Mesendoderm (in vitro differentiated cells): ENCODE measurements at regions not wholly inside any gene's neighbourhood (a gene's known extent, or its start where the extent isn't known, plus 50 kb on each side); places are given as distances from the start of the nearest gene placed in this dataset.
A peak's percentile ranks its signal among the peaks of the same experiment; 100 is the strongest.

ENCODE experiments used
- DNase-seq: peaks from one replicate; pipeline ENCODE4 v3.0.0; 2013
- H2AK5ac ChIP-seq: 2 replicates; pipeline ENCODE4 v1.6.1; 2013; ENCODE audit warnings: low read length, inconsistent platforms
- H2BK120ac ChIP-seq: 2 replicates; pipeline ENCODE4 v1.6.1; 2013; ENCODE audit warnings: low read depth, mild to moderate bottlenecking, low read length, moderate library complexity, mixed read lengths
- H2BK15ac ChIP-seq: replicated peaks from 2 replicates; pipeline ENCODE4 v1.6.1; 2013; ENCODE audit warnings: low read depth, mild to moderate bottlenecking, moderate library complexity
- H2BK5ac ChIP-seq: 2 replicates; pipeline ENCODE4 v1.6.1; 2013; ENCODE audit warnings: low read length, inconsistent platforms
- H3K18ac ChIP-seq: 2 replicates; pipeline ENCODE4 v1.6.1; 2013; ENCODE audit warnings: mild to moderate bottlenecking, low read length, mixed read lengths
- H3K23ac ChIP-seq: one replicate; pipeline ENCODE4 v1.6.1; 2013; ENCODE audit warnings: low read length
- H3K27ac ChIP-seq: 2 replicates; pipeline ENCODE4 v1.5.1; 2013; ENCODE audit warnings: low read depth, mild to moderate bottlenecking, inconsistent platforms, low read length, moderate library complexity
- H3K27me3 ChIP-seq: 2 replicates; pipeline ENCODE4 v1.6.1; 2013; ENCODE audit warnings: low read length, control low read depth, mild to moderate bottlenecking, inconsistent platforms; ENCODE audit not compliant: insufficient read depth, poor library complexity
- H3K36me3 ChIP-seq: 2 replicates; pipeline ENCODE4 v1.6.1; 2013; ENCODE audit warnings: low read length, inconsistent platforms; ENCODE audit not compliant: control insufficient read depth, insufficient read depth
- H3K4ac ChIP-seq: one replicate; pipeline ENCODE4 v1.6.1; 2013; ENCODE audit warnings: low read depth, mild to moderate bottlenecking, low read length, moderate library complexity
- H3K4me1 ChIP-seq: 2 replicates; pipeline ENCODE4 v1.6.1; 2013; ENCODE audit warnings: low read depth, low read length, inconsistent platforms; ENCODE audit not compliant: control insufficient read depth
- H3K4me2 ChIP-seq: 2 replicates; pipeline ENCODE4 v1.6.1; 2013; ENCODE audit warnings: low read length
- H3K4me3 ChIP-seq: 2 replicates; pipeline ENCODE4 v1.5.1; 2013; ENCODE audit warnings: mild to moderate bottlenecking, low read length
- H3K56ac ChIP-seq: one replicate; pipeline ENCODE4 v1.6.1; 2013; ENCODE audit warnings: low read length
- H3K79me1 ChIP-seq: 2 replicates; pipeline ENCODE4 v1.6.1; 2013; ENCODE audit warnings: low read length, inconsistent platforms
- H3K79me2 ChIP-seq: 2 replicates; pipeline ENCODE4 v1.6.1; 2013; ENCODE audit warnings: mild to moderate bottlenecking, low read length; ENCODE audit not compliant: control insufficient read depth, insufficient read depth
- H3K9ac ChIP-seq: 2 replicates; pipeline ENCODE4 v1.6.1; 2013; ENCODE audit warnings: low read length, inconsistent platforms
- H4K5ac ChIP-seq: one replicate; pipeline ENCODE4 v1.6.1; 2013; ENCODE audit warnings: low read length
- H4K8ac ChIP-seq: one replicate; pipeline ENCODE4 v1.6.1; 2013; ENCODE audit warnings: low read depth, mild to moderate bottlenecking, control low read depth, low read length, moderate library complexity
- WGBS: extraction: QIAGEN DNeasy Blood & Tissue Kit; methylation state at CpG from one replicate; pipeline ENCODE4 v1.1.7; 2013; ENCODE audit warnings: low lambda C conversion rate, missing lambda C conversion rate; ENCODE audit not compliant: insufficient coverage; ENCODE audit errors: extremely low coverage; 5-methylcytosine and 5-hydroxymethylcytosine counted together

DNA sequence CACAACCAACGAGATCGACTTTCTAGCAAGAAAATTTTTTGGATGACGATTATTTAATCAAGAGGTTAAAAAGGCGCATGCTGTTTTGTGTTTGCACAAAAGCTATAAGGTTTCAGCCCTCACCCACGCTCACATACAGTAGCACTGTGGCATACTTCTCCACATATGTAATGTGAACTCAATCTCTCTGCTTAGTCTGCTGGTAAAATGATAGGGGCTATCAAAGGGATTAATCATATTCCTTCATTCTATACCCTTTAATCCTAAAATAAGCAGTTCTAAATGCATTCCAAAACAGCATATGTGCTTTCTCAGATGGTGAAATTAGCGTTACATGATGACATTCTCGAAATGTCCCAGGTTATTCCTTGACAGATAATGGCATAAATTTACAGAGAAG is 196.9 kb upstream of the PRICKLE2 start:
- no peak overlapping the region for H3K27ac ChIP-seq
- H3K79me1 ChIP-seq: no peaks in the 10 kb centered on the region
- no peak overlapping the region for H2BK5ac ChIP-seq
- no CpG with 5 or more reads among the region's 7 CpGs for WGBS
- H4K8ac ChIP-seq: no peak overlapping the region
- H3K4me3 ChIP-seq: no peak overlapping the region
- no peaks in the 10 kb centered on the region for H3K4me1 ChIP-seq
- H2AK5ac ChIP-seq: no peak overlapping the region
- no peak overlapping the region for H3K4me2 ChIP-seq
- DNase-seq: no peak
- no peak overlapping the region for H3K18ac ChIP-seq
- no peaks in the 10 kb centered on the region for H3K27me3 ChIP-seq
- H3K4ac ChIP-seq: no peak overlapping the region
- no peaks in the 10 kb centered on the region for H3K36me3 ChIP-seq
- no peak overlapping the region for H3K9ac ChIP-seq
- H2BK120ac ChIP-seq: no peak overlapping the region
- H2BK15ac ChIP-seq: no peak overlapping the region
- H4K5ac ChIP-seq: no peak overlapping the region
- H3K56ac ChIP-seq: no peak overlapping the region
- no peak overlapping the region for H3K23ac ChIP-seq
- H3K79me2 ChIP-seq: no peaks in the 10 kb centered on the region

DNA sequence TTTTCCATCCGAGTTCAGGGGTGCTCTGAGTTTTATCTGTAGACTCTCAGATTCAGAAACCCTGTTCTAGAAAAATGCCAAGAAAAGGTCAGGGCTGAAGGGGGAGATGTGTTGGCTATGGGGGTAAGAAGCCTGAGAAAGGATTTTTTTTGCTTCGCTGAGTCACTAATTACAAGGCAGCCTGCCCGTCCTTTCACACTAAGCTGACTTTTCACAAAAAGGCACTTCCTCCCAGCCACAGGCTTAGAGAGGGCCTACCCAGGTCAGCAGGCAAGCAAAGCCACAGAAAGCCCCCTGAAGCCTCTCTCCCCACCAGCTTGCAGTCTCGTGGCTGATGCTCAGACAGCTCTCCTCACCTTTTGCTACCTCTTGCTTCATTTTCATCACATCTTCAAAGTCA is 192.6 kb upstream of the PRICKLE2 start:
- Histone ChIP-seq H3K36me3 (no peaks in the 10 kb centered on the region), H3K23ac (no peak overlapping the region), H3K27ac (no peak overlapping the region), H3K4me3 (no peak overlapping the region), H2BK120ac (no peak overlapping the region), H3K4ac (peak overlapping the region; percentile 43), H4K8ac (no peak overlapping the region), H3K4me2 (no peak overlapping the region), H4K5ac (no peak overlapping the region), H3K27me3 (no peaks in the 10 kb centered on the region), H3K4me1 (no peaks in the 10 kb centered on the region), H3K79me2 (no peaks in the 10 kb centered on the region), H2BK5ac (no peak overlapping the region), H3K18ac (peak overlapping the region; percentile 64), H3K56ac (no peak overlapping the region), H3K79me1 (no peaks in the 10 kb centered on the region), H2BK15ac (no peak overlapping the region), H3K9ac (no peak overlapping the region), H2AK5ac (no peak overlapping the region)
- peak; percentile 71 for DNase-seq
- no CpG with 5 or more reads among the region's 4 CpGs for WGBS

DNA sequence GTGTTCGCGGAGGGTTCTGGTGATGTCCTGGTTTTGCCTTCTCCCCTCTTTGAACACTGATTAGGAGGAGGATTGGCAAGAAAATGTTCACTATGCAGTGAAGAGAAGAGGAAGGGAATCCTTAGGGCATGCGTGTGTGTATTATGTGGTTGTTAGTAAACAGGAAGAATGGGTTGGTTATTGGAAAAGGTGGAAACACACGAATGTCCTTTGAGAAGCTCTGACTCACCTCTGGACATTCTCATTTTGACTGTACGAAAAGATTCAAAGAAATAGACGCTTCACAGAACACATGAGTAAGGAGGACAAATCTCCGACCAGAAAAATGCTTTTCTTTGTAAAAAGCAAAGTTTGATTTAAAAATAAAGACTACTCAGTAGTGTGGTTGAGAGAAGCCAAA is 188.8 kb upstream of the PRICKLE2 start:
- no peak overlapping the region for H3K56ac ChIP-seq
- H4K8ac ChIP-seq: no peak overlapping the region
- no peaks in the 10 kb centered on the region for H3K27me3 ChIP-seq
- H3K27ac ChIP-seq: no peak overlapping the region
- no peak overlapping the region for H2AK5ac ChIP-seq
- H2BK120ac ChIP-seq: no peak overlapping the region
- H3K79me1 ChIP-seq: no peaks in the 10 kb centered on the region
- H4K5ac ChIP-seq: no peak overlapping the region
- no peak for DNase-seq
- H3K4me3 ChIP-seq: no peak overlapping the region
- H2BK15ac ChIP-seq: no peak overlapping the region
- no peaks in the 10 kb centered on the region for H3K36me3 ChIP-seq
- no peak overlapping the region for H3K4ac ChIP-seq
- H3K18ac ChIP-seq: no peak overlapping the region
- no CpG with 5 or more reads among the region's 7 CpGs for WGBS
- no peaks in the 10 kb centered on the region for H3K79me2 ChIP-seq
- no peak overlapping the region for H2BK5ac ChIP-seq
- no peak overlapping the region for H3K23ac ChIP-seq
- no peaks in the 10 kb centered on the region for H3K4me1 ChIP-seq
- no peak overlapping the region for H3K9ac ChIP-seq
- H3K4me2 ChIP-seq: no peak overlapping the region

DNA sequence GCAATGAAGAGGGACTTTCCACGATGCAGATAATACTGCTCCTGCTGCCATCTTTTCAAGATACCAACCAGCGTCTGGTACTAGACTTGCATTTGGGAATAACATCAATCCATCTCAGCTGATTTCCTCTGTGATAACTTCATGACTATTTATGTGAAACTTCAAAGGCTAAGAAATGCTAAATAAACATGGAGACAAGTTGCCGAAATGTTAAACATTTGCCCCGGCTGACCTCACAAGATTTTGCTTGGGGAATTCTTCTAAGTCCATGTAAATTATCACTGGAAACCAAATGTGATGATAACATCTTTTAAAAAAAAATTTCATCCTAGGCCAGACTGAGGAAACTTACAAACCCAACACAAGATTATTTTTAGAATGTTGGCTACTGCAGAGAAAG is 185.8 kb upstream of the PRICKLE2 start:
- Histone ChIP-seq H3K9ac (no peak overlapping the region), H3K27ac (no peak overlapping the region)

DNA sequence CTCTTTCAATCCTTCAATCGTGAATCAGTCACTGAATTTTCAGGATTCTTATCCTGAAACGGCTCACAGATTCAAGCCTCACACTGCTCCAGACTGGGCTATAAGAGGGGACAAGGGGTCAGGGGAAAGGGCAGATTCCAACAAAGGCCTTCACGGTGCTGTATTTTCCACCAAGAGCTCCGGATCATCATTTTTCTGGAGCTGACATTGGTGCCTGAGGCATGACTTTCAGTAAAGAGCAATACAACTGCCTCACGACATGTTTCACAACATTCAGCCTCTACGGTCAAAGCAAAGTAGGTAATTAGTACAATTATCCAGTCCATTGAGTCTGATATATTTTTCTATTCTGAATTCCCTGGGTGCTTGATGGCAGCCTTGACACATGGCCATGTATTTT is 185.0 kb upstream of the PRICKLE2 start:
- H3K27ac ChIP-seq: no peak overlapping the region
- no peak overlapping the region for H2BK5ac ChIP-seq
- H3K79me2 ChIP-seq: no peaks in the 10 kb centered on the region
- no peak overlapping the region for H4K8ac ChIP-seq
- H2AK5ac ChIP-seq: no peak overlapping the region
- no peak overlapping the region for H3K4me3 ChIP-seq
- no CpG with 5 or more reads among the region's 6 CpGs for WGBS
- H2BK15ac ChIP-seq: no peak overlapping the region
- H3K4ac ChIP-seq: no peak overlapping the region
- no peak overlapping the region for H3K9ac ChIP-seq
- H3K27me3 ChIP-seq: no peaks in the 10 kb centered on the region
- H3K4me2 ChIP-seq: no peak overlapping the region
- no peak overlapping the region for H2BK120ac ChIP-seq
- H3K36me3 ChIP-seq: no peaks in the 10 kb centered on the region
- no peaks in the 10 kb centered on the region for H3K4me1 ChIP-seq
- no peaks in the 10 kb centered on the region for H3K79me1 ChIP-seq
- H4K5ac ChIP-seq: no peak overlapping the region
- no peak overlapping the region for H3K56ac ChIP-seq
- no peak overlapping the region for H3K23ac ChIP-seq
- DNase-seq: no peak
- no peak overlapping the region for H3K18ac ChIP-seq

More for the DNA sequence above, 185.8 kb upstream of the PRICKLE2 start:
- H3K4ac ChIP-seq: no peak overlapping the region
- no peaks in the 10 kb centered on the region for H3K27me3 ChIP-seq
- no peak overlapping the region for H4K5ac ChIP-seq
- H3K36me3 ChIP-seq: no peaks in the 10 kb centered on the region
- H3K23ac ChIP-seq: no peak overlapping the region
- H2BK5ac ChIP-seq: no peak overlapping the region
- no peak overlapping the region for H3K18ac ChIP-seq
- no peak overlapping the region for H2BK120ac ChIP-seq
- H2AK5ac ChIP-seq: no peak overlapping the region
- no peak overlapping the region for H3K4me3 ChIP-seq
- no peak for DNase-seq
- H3K79me2 ChIP-seq: no peaks in the 10 kb centered on the region
- H2BK15ac ChIP-seq: no peak overlapping the region
- H3K56ac ChIP-seq: no peak overlapping the region
- no peaks in the 10 kb centered on the region for H3K4me1 ChIP-seq
- no peaks in the 10 kb centered on the region for H3K79me1 ChIP-seq
- no peak overlapping the region for H4K8ac ChIP-seq
- no peak overlapping the region for H3K4me2 ChIP-seq
- WGBS: no CpG with 5 or more reads among the region's 4 CpGs

DNA sequence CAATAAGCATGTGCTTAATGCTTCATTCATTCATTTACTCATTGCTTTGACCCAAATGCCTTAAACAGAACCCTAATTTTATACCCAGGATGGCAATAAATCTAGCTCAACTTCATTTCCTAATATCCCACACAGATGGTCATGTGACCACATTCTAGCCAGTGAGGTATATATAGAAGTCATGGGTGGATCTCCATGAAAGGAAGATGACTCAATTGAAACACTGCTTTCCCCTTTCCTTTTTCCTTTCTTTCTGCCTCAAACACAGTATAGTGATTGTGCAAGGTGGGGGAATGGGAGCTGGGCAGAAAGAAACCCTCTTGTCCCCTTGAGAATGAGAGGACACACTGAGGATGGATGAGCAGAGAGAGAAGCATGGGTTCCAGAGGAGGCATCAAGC is 183.5 kb upstream of the PRICKLE2 start:
- Histone ChIP-seq H3K9ac (no peak overlapping the region), H3K79me1 (no peaks in the 10 kb centered on the region), H3K4me2 (no peak overlapping the region), H4K8ac (no peak overlapping the region), H2BK5ac (no peak overlapping the region), H3K18ac (no peak overlapping the region), H3K27me3 (no peaks in the 10 kb centered on the region), H3K36me3 (no peaks in the 10 kb centered on the region), H3K56ac (no peak overlapping the region), H3K4me3 (no peak overlapping the region), H3K4me1 (no peaks in the 10 kb centered on the region), H3K79me2 (no peaks in the 10 kb centered on the region), H3K23ac (no peak overlapping the region), H3K27ac (no peak overlapping the region), H2BK120ac (no peak overlapping the region), H3K4ac (no peak overlapping the region), H2AK5ac (no peak overlapping the region), H4K5ac (no peak overlapping the region), H2BK15ac (no peak overlapping the region)
- DNase-seq: no peak
